ENCODE measurements at regions not wholly inside any gene's neighbourhood (a gene's known extent, or its start where the extent isn't known, plus 50 kb on each side); places are given as distances from the start of the nearest gene placed in this dataset.

DNA sequence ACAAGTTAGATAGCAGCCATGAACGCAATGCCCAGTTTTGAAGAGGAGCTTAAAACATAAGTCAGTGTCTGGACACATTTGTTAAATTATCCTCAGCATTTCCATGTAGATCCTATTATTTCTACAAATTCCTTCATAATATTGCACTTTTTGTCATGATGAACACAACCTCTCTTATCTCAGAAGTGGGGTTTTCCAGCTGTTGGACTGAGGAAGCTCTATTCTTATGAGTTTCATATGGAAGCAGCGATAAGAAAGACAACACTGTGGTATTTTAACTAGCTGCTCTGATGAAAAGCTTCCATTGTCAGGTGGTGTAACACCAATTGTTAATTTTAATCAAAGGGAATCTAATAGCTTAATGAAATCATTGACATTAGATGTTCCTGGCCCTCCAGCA is 308.7 kb downstream of the GBA3 start:
- TF ChIP-seq, protein P1, sequence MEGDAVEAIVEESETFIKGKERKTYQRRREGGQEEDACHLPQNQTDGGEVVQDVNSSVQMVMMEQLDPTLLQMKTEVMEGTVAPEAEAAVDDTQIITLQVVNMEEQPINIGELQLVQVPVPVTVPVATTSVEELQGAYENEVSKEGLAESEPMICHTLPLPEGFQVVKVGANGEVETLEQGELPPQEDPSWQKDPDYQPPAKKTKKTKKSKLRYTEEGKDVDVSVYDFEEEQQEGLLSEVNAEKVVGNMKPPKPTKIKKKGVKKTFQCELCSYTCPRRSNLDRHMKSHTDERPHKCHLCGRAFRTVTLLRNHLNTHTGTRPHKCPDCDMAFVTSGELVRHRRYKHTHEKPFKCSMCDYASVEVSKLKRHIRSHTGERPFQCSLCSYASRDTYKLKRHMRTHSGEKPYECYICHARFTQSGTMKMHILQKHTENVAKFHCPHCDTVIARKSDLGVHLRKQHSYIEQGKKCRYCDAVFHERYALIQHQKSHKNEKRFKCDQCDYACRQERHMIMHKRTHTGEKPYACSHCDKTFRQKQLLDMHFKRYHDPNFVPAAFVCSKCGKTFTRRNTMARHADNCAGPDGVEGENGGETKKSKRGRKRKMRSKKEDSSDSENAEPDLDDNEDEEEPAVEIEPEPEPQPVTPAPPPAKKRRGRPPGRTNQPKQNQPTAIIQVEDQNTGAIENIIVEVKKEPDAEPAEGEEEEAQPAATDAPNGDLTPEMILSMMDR (IDR thresholded peaks at IDR 0.05) = no peak
- DNase-seq = peak in 1 of 4 donors; percentile 1
- Histone ChIP-seq H3K4me1 (no peaks in the 10 kb centered on the region), H3K9me3 (peaks cover 0 to 5% of the 10 kb centered on the region in 2 donors), H3K36me3 (no peaks in the 10 kb centered on the region), H3K27ac (no peak overlapping the region), H3K4me3 (no peak overlapping the region), H3K27me3 (no peaks in the 10 kb centered on the region)
- intact Hi-C loops (cut with DNase I) = no loop called here
- ATAC-seq = no peak

DNA sequence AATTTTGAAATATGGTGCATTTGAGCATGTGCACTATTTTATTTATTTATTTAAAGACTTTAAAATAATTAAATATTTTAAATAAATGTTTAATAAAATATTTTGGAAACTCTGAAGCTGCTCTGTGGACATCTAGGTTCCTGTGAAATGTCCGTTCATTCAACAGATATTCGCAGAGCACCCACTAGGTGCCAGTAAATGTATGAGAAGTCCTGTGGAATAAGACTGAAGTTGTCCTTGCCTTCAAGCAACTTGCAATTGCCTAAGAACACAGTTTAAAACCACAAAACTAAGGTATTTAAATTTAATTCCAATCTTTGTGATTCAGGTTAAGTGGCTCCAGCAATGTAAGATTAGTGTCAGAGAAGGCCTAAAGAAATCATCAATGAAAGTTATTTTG is 306.7 kb downstream of the GBA3 start:
- TF ChIP-seq, protein P1 (IDR thresholded peaks at IDR 0.05) = no peak
- no peaks in the 10 kb centered on the region for H3K36me3 ChIP-seq
- DNase-seq (no peak), ATAC-seq (no peak)
- no peaks in the 10 kb centered on the region for H3K9me3 ChIP-seq
- intact Hi-C loops (cut with DNase I) = no loop called here
- H3K4me1 ChIP-seq = no peaks in the 10 kb centered on the region
- no peaks in the 10 kb centered on the region for H3K27me3 ChIP-seq
- no peak overlapping the region for H3K4me3 ChIP-seq
- no peak overlapping the region for H3K27ac ChIP-seq

DNA sequence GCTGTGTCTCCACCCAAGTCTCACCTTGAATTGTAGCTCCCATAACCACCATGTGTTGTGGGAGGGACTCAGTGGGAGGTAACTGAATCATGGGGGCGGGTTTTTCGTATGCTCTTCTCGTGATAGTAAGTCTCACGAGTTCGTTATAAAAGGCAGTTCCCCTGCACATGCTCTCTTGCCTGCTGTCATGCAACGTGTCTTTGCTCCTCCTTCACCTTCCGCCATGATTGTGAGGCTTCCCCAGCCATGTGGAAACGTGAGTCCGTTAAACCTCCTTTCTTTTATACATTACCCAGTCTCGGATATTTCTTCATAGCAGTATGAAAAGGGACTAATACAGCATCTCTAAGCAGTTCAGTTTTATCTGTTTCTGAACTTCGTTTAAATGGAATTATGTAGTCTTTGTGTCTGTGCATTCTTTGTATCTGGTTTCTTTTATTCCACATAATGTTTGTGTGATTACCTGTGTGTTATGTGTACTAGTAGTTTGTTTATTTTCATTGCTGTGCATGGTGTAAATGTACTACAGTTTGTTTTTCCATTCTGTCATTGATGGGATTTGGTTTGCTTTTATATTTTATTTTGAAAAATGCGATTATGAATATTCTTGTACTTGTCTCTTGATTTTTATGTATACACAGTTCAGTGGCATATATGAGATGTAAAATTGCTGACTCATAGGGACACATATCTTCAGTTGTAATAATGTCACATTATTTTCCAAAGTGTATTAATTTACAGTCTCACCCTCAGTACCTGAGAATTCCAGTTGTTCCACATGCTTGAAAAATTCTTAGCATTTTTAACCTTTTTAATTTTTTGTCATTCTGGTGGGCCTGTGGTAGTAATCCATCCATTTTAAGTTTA is 304.9 kb downstream of the GBA3 start:
- DNase-seq (no peak), ATAC-seq (no peak)
- no peaks in the 10 kb centered on the region for H3K4me1 ChIP-seq
- H3K9me3 ChIP-seq = no peaks in the 10 kb centered on the region
- H3K27ac ChIP-seq = no peak overlapping the region
- H3K4me3 ChIP-seq = no peak overlapping the region
- intact Hi-C loops (cut with DNase I) = no loop called here
- TF ChIP-seq, protein P1 (IDR thresholded peaks at IDR 0.05) = no peak
- H3K27me3 ChIP-seq = no peaks in the 10 kb centered on the region
- no peaks in the 10 kb centered on the region for H3K36me3 ChIP-seq

DNA sequence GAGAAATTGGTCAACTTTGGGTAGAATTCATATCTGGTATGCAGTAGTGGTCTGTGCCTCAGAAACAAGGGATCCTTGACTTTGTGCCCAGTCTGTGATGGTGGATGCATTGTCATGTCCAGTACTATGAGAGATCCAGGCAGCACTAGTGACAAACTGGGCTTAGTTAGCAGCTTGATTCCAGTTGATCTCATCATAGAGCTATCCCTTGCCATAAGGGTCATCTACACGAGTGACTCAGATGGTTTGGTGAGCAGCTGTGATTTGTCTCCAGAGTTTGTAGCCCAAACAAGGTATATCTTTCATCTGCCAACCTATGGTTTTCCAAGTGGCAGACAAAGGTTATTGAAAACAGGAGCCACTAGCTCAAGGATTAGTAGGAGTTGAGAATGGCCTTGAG is 298.8 kb downstream of the GBA3 start:
- Histone ChIP-seq H3K9me3 (no peaks in the 10 kb centered on the region), H3K27me3 (no peaks in the 10 kb centered on the region), H3K36me3 (no peaks in the 10 kb centered on the region), H3K4me1 (no peaks in the 10 kb centered on the region), H3K27ac (no peak overlapping the region), H3K4me3 (no peak overlapping the region)
- ATAC-seq = no peak
- intact Hi-C loops (cut with DNase I) = no loop called here
- TF ChIP-seq, protein P1 (IDR thresholded peaks at IDR 0.05) = no peak
- no peak for DNase-seq

DNA sequence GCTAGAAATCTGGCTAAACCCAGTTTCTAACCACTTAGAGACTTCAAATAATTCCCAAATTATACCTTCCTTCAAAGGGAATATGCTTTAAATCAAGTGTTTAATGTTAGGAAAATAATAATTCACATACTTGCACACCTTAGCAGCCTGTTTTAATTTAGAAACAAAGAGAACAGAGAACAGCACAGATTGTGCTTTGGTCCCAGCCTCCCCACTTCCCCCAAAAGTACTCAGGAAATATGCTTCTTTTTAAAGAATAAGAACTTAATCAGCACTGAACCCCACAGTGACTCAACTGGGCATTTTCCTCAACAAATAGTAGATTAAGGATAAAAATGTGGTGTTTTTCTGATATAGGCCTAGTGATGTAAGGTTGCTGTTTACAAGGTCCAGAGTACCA is 295.8 kb downstream of the GBA3 start:
- Histone ChIP-seq H3K9me3 (peaks cover 0 to 10% of the 10 kb centered on the region in 2 donors), H3K4me3 (no peak overlapping the region), H3K27me3 (no peaks in the 10 kb centered on the region), H3K36me3 (no peaks in the 10 kb centered on the region), H3K4me1 (no peaks in the 10 kb centered on the region), H3K27ac (no peak overlapping the region)
- no peak for ATAC-seq
- TF ChIP-seq, protein P1 (IDR thresholded peaks at IDR 0.05) = no peak
- no peak for DNase-seq
- intact Hi-C loops (cut with DNase I) = no loop called here
